ENCODE measurements at regions not wholly inside any gene's neighbourhood (a gene's known extent, or its start where the extent isn't known, plus 50 kb on each side); places are given as distances from the start of the nearest gene placed in this dataset.

DNA sequence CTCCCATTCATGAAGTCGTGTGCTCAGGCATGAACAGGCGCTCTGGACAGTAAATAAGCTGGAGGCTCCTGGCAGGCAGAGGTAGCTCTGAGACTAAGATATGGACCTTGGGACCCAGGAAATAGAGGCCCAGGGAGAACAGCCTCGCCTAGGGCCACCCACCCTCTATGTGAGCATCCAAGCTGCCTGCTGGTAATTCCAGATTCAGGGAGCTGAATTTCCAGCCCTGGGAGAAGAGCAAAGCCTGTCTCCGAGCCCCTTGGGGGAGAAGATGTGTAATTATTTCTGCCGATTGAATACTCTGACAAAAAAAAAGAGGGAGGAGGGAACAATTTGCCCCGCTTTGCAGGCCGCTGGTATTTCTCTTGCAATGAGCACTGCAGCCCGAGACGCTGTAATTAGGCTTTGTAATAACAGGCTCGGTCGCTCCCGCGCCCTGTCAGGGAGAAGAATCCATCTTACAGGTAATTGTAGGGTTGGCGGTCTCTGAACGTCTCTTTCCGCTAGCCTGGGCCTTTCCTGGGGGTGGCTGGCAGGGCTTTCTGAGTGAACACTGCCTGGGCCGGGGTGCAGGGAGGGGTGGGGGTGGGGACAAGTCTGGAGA lies 131.5 kb downstream of the WNT7A start:
- WGBS (ENCODE audit: extremely low coverage, insufficient read length, low lambda C conversion rate) = no CpG with 5 or more reads among the region's 17 CpGs
- no peak overlapping the region for H4K5ac ChIP-seq (ENCODE audit: insufficient read length, low read depth, low read length)
- no peak overlapping the region for H3K56ac ChIP-seq (ENCODE audit: insufficient read length, low read depth, low read length)
- H2AK5ac ChIP-seq (ENCODE audit: insufficient read length, low read length) = no peak overlapping the region
- no peak overlapping the region for H3K9ac ChIP-seq (ENCODE audit: extremely low read depth, insufficient read length, low read length)
- no peaks in the 10 kb centered on the region for H3K79me2 ChIP-seq (ENCODE audit: insufficient read depth, low read length)
- no peak overlapping the region for H2BK15ac ChIP-seq (ENCODE audit: low read depth, low read length)
- Mint-ChIP-seq H3K9me3 (peaks cover 8 to 9% of the 10 kb centered on the region in 2 experiments; a peak in 3 of 5 replicates), H3K27ac (no peak overlapping the region), H3K36me3 (ENCODE audit: insufficient read depth in 1 of 3, low read depth in 3 of 3) (peaks cover 0 to 6% (median 4%) of the 10 kb centered on the region in 3 experiments; a peak in 3 of 7 replicates), H3K4me1 (no peaks in the 10 kb centered on the region), H3K4me3 (no peak overlapping the region), H3K27me3 (ENCODE audit: low read depth) (no peaks in the 10 kb centered on the region; the same call in 1 of the 2 replicates)
- no peak overlapping the region for H4K91ac ChIP-seq (ENCODE audit: insufficient read length, low read depth, low read length)
- no peak overlapping the region for H3K14ac ChIP-seq (ENCODE audit: insufficient read depth, low read length)
- no peak overlapping the region for H2AFZ ChIP-seq (ENCODE audit: low read length)
- TF ChIP-seq CTCF (conservative IDR thresholded peaks at IDR 0.05) = no peak
- no peak overlapping the region for H3K27ac ChIP-seq (ENCODE audit: insufficient read length, low read depth, low read length)
- DNase-seq = no peak
- H3K27me3 ChIP-seq (ENCODE audit: insufficient read depth, low read length) = no peaks in the 10 kb centered on the region
- no peaks in the 10 kb centered on the region for H3K23me2 ChIP-seq (ENCODE audit: insufficient read length, low read depth, low read length, poor library complexity, severe bottlenecking)
- H2BK5ac ChIP-seq (ENCODE audit: insufficient read length, low read length) = no peak overlapping the region
- H3K18ac ChIP-seq (ENCODE audit: insufficient read length, low read depth, low read length) = no peak overlapping the region
- H3K9me3 ChIP-seq (ENCODE audit: control insufficient read depth, low read depth, low read length) = no peaks in the 10 kb centered on the region
- H2BK12ac ChIP-seq (ENCODE audit: insufficient read length, low read depth, low read length) = no peak overlapping the region
- no peaks in the 10 kb centered on the region for H3K4me1 ChIP-seq (ENCODE audit: insufficient read depth, low read length)
- H3T11ph ChIP-seq (ENCODE audit: low read length) = no peak overlapping the region
- H2BK120ac ChIP-seq (ENCODE audit: low read depth, low read length, poor library complexity, severe bottlenecking) = no peak overlapping the region
- H2BK20ac ChIP-seq (ENCODE audit: low read depth, low read length, poor library complexity, severe bottlenecking) = no peak overlapping the region
- H3K23ac ChIP-seq (ENCODE audit: insufficient read length, low read depth, low read length) = no peak overlapping the region
- no peaks in the 10 kb centered on the region for H4K20me1 ChIP-seq (ENCODE audit: control insufficient read depth, insufficient read depth, insufficient read length)
- H3K79me1 ChIP-seq (ENCODE audit: insufficient read depth, low read depth, low read length, poor library complexity, severe bottlenecking) = no peaks in the 10 kb centered on the region
- no peak overlapping the region for H3K4me2 ChIP-seq (ENCODE audit: insufficient read depth, insufficient read length, low read length)
- H3K4ac ChIP-seq (ENCODE audit: low read depth, low read length) = no peak overlapping the region
- H4K8ac ChIP-seq (replicated peaks; ENCODE audit: insufficient read length, low read depth, low read length) = no peak overlapping the region

Measured in H9 (cell line).